ENCODE measurements at regions not wholly inside any gene's neighbourhood (a gene's known extent, or its start where the extent isn't known, plus 50 kb on each side); places are given as distances from the start of the nearest gene placed in this dataset.

DNA sequence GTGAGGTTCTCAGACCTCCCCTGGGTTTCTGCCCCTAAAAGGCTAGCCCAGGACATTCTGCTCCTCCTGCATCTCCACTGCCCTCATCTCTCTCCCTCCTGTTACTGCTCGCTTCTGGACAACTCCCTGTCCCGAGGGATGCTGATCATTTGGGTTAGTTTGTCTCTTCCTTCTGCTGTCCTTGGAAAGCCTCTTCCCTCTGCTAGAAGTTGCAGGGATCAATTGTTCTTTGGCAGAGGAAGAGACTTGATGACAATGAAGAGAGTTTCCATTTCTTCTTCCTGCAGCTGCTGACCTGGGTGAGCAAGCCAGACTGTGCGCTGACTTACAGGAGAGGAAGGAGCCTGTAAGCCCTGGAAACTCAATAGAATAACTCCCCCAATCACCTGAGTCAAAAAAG, 68.9 kb downstream of the RDH14 start:
- TF ChIP-seq ZNF214 (tag by site-specific recombination; IDR thresholded peaks at IDR 0.05; ENCODE audit: borderline replicate concordance) (no peak), ZNF555 (tag by site-specific recombination; conservative IDR thresholded peaks at IDR 0.05) (no peak), HOXC10 (CRISPR knock-in tag; IDR thresholded peaks at IDR 0.05) (no peak), ZNF571 (tag by site-specific recombination; IDR thresholded peaks at IDR 0.05) (no peak), ZNF791 (tag by site-specific recombination; IDR thresholded peaks at IDR 0.05) (no peak), ZNF660 (tag by site-specific recombination; IDR thresholded peaks at IDR 0.05) (no peak), ZNF548 (tag by site-specific recombination; IDR thresholded peaks at IDR 0.05) (no peak), ZNF335 (tag by site-specific recombination; conservative IDR thresholded peaks at IDR 0.05) (no peak)
- TF ChIP-seq, protein P1, sequence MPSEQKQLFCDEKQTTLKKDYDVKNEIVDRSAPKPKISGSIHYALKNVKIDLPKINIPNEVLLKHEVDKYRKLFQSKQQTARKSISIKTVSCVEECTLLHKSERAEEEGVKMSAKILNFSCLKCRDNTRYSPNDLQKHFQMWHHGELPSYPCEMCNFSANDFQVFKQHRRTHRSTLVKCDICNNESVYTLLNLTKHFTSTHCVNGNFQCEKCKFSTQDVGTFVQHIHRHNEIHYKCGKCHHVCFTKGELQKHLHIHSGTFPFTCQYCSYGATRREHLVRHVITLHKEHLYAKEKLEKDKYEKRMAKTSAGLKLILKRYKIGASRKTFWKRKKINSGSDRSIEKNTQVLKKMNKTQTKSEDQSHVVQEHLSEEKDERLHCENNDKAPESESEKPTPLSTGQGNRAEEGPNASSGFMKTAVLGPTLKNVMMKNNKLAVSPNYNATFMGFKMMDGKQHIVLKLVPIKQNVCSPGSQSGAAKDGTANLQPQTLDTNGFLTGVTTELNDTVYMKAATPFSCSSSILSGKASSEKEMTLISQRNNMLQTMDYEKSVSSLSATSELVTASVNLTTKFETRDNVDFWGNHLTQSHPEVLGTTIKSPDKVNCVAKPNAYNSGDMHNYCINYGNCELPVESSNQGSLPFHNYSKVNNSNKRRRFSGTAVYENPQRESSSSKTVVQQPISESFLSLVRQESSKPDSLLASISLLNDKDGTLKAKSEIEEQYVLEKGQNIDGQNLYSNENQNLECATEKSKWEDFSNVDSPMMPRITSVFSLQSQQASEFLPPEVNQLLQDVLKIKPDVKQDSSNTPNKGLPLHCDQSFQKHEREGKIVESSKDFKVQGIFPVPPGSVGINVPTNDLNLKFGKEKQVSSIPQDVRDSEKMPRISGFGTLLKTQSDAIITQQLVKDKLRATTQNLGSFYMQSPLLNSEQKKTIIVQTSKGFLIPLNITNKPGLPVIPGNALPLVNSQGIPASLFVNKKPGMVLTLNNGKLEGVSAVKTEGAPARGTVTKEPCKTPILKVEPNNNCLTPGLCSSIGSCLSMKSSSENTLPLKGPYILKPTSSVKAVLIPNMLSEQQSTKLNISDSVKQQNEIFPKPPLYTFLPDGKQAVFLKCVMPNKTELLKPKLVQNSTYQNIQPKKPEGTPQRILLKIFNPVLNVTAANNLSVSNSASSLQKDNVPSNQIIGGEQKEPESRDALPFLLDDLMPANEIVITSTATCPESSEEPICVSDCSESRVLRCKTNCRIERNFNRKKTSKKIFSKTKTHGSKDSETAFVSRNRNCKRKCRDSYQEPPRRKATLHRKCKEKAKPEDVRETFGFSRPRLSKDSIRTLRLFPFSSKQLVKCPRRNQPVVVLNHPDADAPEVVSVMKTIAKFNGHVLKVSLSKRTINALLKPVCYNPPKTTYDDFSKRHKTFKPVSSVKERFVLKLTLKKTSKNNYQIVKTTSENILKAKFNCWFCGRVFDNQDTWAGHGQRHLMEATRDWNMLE (tag by site-specific recombination; conservative IDR thresholded peaks at IDR 0.05; ENCODE audit: low read depth) = no peak
- no peaks in the 10 kb centered on the region for H3K4me1 ChIP-seq (ENCODE audit: control insufficient read depth, insufficient read depth, low read length)
- no peaks in the 10 kb centered on the region for H3K9me3 ChIP-seq (ENCODE audit: control insufficient read depth, insufficient read depth, low read depth, low read length)
- ChIA-PET CTCF (interaction anchor here (0.7 to 1.4 kb wide), 3 partner anchors 8 to 22 kb away, joined by 3 read pairs; no protein-coding TSS in a partner anchor), POLR2A (no interaction called here)
- no peak overlapping the region for H3K27ac ChIP-seq (ENCODE audit: extremely low read depth, low read depth, low read length)
- no peaks in the 10 kb centered on the region for H3K36me3 ChIP-seq (ENCODE audit: control insufficient read depth in 2 of 2, insufficient read depth in 1 of 2, low read length in 2 of 2)
- no peak overlapping the region for H3K4me3 ChIP-seq (ENCODE audit: low read depth, low read length)

DNA sequence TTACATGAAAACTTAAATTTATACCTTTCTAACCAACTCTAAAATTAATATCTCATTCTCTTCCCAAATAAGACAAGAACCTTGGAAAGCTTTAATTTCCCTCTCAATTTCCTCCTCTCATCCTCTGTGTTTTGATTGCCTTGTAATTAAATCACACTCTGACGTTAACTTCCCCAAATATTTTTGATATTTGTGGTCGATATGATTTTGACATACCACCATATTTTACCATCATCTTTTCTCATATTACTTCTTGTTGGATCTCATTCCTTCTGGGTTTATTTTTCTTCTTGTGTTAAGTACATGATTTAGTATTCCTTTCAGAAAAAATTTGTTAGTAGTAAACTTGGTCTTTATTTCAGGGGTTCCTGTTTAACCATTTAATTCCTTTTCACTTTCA, 69.6 kb downstream of the RDH14 start:
- CTCF ChIA-PET = interaction anchor here (0.6 to 1.0 kb wide), 5 partner anchors 8 to 104 kb away, joined by 3 read pairs; no protein-coding TSS in a partner anchor
- Histone ChIP-seq H3K9me3 (ENCODE audit: control insufficient read depth, insufficient read depth, low read depth, low read length) (no peaks in the 10 kb centered on the region), H3K4me3 (ENCODE audit: low read depth, low read length) (no peak overlapping the region), H3K27ac (ENCODE audit: extremely low read depth, low read depth, low read length) (no peak overlapping the region), H3K36me3 (ENCODE audit: control insufficient read depth in 2 of 2, insufficient read depth in 1 of 2, low read length in 2 of 2) (no peaks in the 10 kb centered on the region), H3K4me1 (ENCODE audit: control insufficient read depth, insufficient read depth, low read length) (no peaks in the 10 kb centered on the region)
- POLR2A ChIA-PET = no interaction called here
- TF ChIP-seq, protein P2, sequence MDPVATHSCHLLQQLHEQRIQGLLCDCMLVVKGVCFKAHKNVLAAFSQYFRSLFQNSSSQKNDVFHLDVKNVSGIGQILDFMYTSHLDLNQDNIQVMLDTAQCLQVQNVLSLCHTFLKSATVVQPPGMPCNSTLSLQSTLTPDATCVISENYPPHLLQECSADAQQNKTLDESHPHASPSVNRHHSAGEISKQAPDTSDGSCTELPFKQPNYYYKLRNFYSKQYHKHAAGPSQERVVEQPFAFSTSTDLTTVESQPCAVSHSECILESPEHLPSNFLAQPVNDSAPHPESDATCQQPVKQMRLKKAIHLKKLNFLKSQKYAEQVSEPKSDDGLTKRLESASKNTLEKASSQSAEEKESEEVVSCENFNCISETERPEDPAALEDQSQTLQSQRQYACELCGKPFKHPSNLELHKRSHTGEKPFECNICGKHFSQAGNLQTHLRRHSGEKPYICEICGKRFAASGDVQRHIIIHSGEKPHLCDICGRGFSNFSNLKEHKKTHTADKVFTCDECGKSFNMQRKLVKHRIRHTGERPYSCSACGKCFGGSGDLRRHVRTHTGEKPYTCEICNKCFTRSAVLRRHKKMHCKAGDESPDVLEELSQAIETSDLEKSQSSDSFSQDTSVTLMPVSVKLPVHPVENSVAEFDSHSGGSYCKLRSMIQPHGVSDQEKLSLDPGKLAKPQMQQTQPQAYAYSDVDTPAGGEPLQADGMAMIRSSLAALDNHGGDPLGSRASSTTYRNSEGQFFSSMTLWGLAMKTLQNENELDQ (tag by site-specific recombination; IDR thresholded peaks at IDR 0.05; ENCODE audit: low read depth) = no peak
- no peak for TF ChIP-seq SCRT2 (tag by site-specific recombination; IDR thresholded peaks at IDR 0.05)
- no peak for TF ChIP-seq ZNF19 (tag by site-specific recombination; IDR thresholded peaks at IDR 0.05; ENCODE audit: low read depth)
- TF ChIP-seq ZNF777 (tag by site-specific recombination; IDR thresholded peaks at IDR 0.05; ENCODE audit: borderline replicate concordance) = no peak
- no peak for TF ChIP-seq ZNF558 (tag by site-specific recombination; IDR thresholded peaks at IDR 0.05)
- TF ChIP-seq ZNF521 (tag by site-specific recombination; IDR thresholded peaks at IDR 0.05) = no peak

Measured in HEK293 (cell line).